ENCODE measurements at regions not wholly inside any gene's neighbourhood (a gene's known extent, or its start where the extent isn't known, plus 50 kb on each side); places are given as distances from the start of the nearest gene placed in this dataset.

DNA sequence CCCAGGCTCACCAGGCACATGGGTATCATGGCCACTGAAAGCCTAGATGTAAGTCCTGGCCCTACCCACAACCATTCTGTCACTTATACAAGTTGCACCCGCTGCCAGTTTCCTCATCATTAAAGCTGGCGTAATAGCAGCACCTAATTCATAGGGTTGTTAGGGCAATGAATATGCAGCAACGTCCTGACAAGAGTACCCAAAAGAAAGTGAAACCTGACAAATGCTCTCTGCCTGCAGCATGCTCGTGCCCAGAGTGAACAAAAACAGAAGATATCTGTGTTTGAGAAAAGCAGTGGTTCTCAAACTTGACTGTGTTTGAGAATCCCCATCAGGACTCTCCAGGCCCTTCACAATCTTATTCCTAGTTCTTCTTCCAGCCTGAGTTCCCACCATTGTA is 632.4 kb downstream of the SEMA5A start:
- Histone ChIP-seq H3K4me1 (replicated peaks in 1 of 2) (no peaks in the 10 kb centered on the region), H3K27me3 (no peaks in the 10 kb centered on the region), H3K27ac (no peak overlapping the region), H3K4me3 (no peak overlapping the region), H3K9me3 (replicated peaks in 1 of 3) (no peaks in the 10 kb centered on the region), H3K36me3 (replicated peaks in 1 of 2) (no peaks in the 10 kb centered on the region)
- 63 to 76% (median 70%) methylated on average over 4 of the region's 4 CpGs for WGBS, 4 donors
- no peak for TF ChIP-seq POLR2A (IDR thresholded peaks at IDR 0.05)
- TF ChIP-seq, protein P1, sequence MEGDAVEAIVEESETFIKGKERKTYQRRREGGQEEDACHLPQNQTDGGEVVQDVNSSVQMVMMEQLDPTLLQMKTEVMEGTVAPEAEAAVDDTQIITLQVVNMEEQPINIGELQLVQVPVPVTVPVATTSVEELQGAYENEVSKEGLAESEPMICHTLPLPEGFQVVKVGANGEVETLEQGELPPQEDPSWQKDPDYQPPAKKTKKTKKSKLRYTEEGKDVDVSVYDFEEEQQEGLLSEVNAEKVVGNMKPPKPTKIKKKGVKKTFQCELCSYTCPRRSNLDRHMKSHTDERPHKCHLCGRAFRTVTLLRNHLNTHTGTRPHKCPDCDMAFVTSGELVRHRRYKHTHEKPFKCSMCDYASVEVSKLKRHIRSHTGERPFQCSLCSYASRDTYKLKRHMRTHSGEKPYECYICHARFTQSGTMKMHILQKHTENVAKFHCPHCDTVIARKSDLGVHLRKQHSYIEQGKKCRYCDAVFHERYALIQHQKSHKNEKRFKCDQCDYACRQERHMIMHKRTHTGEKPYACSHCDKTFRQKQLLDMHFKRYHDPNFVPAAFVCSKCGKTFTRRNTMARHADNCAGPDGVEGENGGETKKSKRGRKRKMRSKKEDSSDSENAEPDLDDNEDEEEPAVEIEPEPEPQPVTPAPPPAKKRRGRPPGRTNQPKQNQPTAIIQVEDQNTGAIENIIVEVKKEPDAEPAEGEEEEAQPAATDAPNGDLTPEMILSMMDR (IDR thresholded peaks at IDR 0.05), result no peak
- no peak for DNase-seq
- intact Hi-C loops (cut with DNase I), result no loop called here

DNA sequence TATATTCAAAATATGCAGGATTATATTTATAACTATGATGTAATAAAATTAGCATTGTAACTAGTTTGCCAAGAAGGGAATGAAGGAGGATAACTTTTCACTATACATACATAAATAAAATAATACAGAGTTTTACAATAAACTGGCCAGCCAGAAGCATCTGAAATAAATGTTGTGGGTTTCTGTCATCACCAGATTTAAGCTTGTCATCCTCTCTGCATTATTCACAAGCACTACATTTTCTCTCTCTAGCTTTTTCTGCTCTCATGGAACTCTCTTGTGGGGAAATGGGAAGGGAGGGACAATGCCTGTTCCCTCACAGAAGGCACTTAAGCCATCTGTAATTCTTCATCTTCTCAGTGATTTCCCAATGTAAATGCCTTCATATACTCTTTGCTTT is 626.8 kb downstream of the SEMA5A start:
- no peaks in the 10 kb centered on the region for H3K27me3 ChIP-seq
- no peak overlapping the region for H3K4me3 ChIP-seq

DNA sequence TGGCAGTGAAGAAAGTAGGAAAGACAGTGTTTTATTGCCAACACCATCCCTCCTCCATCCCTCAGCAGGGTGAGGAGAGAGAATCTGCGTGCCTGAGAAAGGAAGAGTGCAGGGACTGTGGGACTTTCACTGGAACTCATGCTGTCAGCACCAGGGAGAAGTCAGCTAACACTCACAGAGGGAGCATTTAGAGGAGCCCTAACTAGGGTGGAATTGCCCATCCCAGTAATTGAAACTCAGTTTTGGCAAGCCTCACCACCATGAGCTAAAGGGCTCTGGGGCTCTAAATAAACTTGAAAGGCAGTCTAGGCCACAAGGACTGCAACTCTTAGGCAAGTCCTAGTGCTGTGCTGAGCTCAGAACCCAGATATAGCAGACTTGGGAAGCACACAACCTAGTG is 622.3 kb downstream of the SEMA5A start:
- no peak for DNase-seq
- intact Hi-C loops (cut with DNase I), result no loop called here
- Histone ChIP-seq H3K9me3 (replicated peaks in 1 of 3) (no peaks in the 10 kb centered on the region), H3K4me3 (no peak overlapping the region), H3K4me1 (replicated peaks in 1 of 2) (no peaks in the 10 kb centered on the region), H3K36me3 (replicated peaks in 1 of 2) (no peaks in the 10 kb centered on the region), H3K27ac (no peak overlapping the region), H3K27me3 (no peaks in the 10 kb centered on the region)
- TF ChIP-seq, protein P1 (IDR thresholded peaks at IDR 0.05), result no peak
- no peak for TF ChIP-seq POLR2A (IDR thresholded peaks at IDR 0.05)
- WGBS, 4 donors, result 61 to 85% (median 76%) methylated on average over 1 of the region's 1 CpG

More for the DNA sequence above, 626.8 kb downstream of the SEMA5A start:
- Histone ChIP-seq H3K9me3 (replicated peaks in 1 of 3) (no peaks in the 10 kb centered on the region), H3K27ac (no peak overlapping the region), H3K4me1 (replicated peaks in 1 of 2) (no peaks in the 10 kb centered on the region), H3K36me3 (replicated peaks in 1 of 2) (no peaks in the 10 kb centered on the region)
- TF ChIP-seq, protein P1 (IDR thresholded peaks at IDR 0.05), result no peak
- TF ChIP-seq POLR2A (IDR thresholded peaks at IDR 0.05), result no peak
- intact Hi-C loops (cut with DNase I), result no loop called here
- no peak for DNase-seq

DNA sequence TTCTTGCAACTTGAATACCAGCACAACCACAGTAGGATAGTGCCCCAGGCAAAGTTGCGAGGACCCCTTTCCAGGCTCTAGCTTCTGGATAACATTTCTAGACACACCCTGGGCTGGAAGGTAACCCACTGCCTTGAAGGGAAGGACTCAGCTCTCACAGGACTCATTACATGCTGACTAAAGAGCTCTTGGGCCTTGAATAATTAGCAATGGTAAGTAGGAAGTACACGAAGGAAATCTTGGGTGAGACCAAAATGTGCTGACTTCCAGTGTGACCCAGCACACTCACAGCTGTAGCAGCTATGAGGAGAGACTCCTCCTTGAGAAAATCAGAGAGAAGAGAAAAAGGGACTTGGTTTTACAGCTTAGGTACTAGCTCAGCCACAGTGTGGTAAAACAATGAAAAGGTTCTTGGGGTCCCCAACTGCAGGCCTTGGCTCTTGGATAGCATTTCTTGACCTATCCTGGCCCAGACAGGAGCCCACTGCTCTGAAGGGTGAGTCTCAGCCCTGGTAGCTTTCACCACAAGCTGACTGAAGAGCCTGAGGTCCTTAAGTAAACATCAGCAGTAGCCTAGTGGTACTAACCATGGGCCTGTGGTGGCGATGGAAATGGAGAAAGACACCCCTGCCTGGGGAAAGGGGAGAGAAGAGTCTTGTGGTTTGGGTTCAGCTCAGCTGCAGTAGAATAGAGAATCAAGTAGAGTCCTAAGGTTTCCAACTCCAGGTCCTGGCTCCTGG is 621.7 kb downstream of the SEMA5A start:
- intact Hi-C loops (cut with DNase I), result no loop called here
- 58 to 74% (median 66%) methylated on average over 3 of the region's 3 CpGs for WGBS, 4 donors
- Histone ChIP-seq H3K27ac (no peak overlapping the region), H3K4me1 (replicated peaks in 1 of 2) (no peaks in the 10 kb centered on the region), H3K9me3 (replicated peaks in 1 of 3) (no peaks in the 10 kb centered on the region), H3K36me3 (replicated peaks in 1 of 2) (no peaks in the 10 kb centered on the region), H3K4me3 (no peak overlapping the region), H3K27me3 (no peaks in the 10 kb centered on the region)
- no peak for TF ChIP-seq POLR2A (IDR thresholded peaks at IDR 0.05)
- TF ChIP-seq, protein P1 (IDR thresholded peaks at IDR 0.05), result no peak
- no peak for DNase-seq
